ENCODE measurements at regions not wholly inside any gene's neighbourhood (a gene's known extent, or its start where the extent isn't known, plus 50 kb on each side); places are given as distances from the start of the nearest gene placed in this dataset.

DNA sequence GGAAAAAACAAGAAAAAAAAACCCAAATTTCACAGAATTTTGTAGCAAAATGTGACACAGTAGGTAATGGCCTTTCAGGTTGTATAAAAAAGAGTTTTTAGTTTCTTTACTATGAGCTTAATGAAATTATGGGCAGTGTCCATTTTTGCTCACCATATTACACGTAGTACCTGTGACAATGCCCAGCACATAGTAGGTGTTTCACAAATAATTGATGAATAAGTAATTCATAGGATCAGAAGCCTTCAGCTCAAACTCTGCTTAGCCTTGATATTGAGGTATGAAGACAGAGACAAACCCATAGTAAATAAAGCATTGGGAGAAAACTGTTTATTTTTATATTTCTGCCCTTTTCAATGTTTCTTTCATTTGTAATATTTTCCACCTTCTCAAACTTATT is 97.2 kb downstream of the LHX9 start:
- FAIRE-seq (no peak), ATAC-seq (no peak), DNase-seq (ENCODE audit: extremely low read depth in 1 of 4, low spot score in 3 of 4) (no peak)
- 0 out of 2 replicates have a peak, but pooled peaks have one; percentile 51 for TF ChIP-seq ZKSCAN1 (IDR thresholded peaks at IDR 0.05; ENCODE audit: low read depth, low read length)
- TF ChIP-seq KLF16 (IDR thresholded peaks at IDR 0.05) = no peak
- TF ChIP-seq ETV5 (CRISPR knock-in tag; IDR thresholded peaks at IDR 0.05; ENCODE audit: low read depth) = no peak
- TF ChIP-seq, protein P1, sequence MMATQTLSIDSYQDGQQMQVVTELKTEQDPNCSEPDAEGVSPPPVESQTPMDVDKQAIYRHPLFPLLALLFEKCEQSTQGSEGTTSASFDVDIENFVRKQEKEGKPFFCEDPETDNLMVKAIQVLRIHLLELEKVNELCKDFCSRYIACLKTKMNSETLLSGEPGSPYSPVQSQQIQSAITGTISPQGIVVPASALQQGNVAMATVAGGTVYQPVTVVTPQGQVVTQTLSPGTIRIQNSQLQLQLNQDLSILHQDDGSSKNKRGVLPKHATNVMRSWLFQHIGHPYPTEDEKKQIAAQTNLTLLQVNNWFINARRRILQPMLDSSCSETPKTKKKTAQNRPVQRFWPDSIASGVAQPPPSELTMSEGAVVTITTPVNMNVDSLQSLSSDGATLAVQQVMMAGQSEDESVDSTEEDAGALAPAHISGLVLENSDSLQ (IDR thresholded peaks at IDR 0.05) = no peak
- no peak for TF ChIP-seq BCOR (IDR thresholded peaks at IDR 0.05)
- no peak for TF ChIP-seq SMC3 (conservative IDR thresholded peaks at IDR 0.05; ENCODE audit: insufficient read depth, low read depth, low read length)
- TF ChIP-seq, protein P2, sequence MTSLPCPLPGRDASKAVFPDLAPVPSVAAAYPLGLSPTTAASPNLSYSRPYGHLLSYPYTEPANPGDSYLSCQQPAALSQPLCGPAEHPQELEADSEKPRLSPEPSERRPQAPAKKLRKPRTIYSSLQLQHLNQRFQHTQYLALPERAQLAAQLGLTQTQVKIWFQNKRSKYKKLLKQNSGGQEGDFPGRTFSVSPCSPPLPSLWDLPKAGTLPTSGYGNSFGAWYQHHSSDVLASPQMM (CRISPR knock-in tag; IDR thresholded peaks at IDR 0.05) = no peak
- 0% methylated on average over 1 of the region's 1 CpG for WGBS (ENCODE audit: insufficient coverage, low coverage, missing lambda C conversion rate)
- intact Hi-C loops (cut with micrococcal nuclease) (no loop called here), in situ Hi-C loops (cut with MboI) (no loop called here)
- no TSS peak for BruUV-seq (replicated peaks)
- no peak overlapping the region for H3K4me3 ChIP-seq
- CTCF ChIA-PET (ENCODE audit: low intra/inter-chr PET ratio) = no interaction called here
- H3K9me3 ChIP-seq (replicated peaks; ENCODE audit: control insufficient read depth, insufficient read depth, low read depth, low read length) = no peaks in the 10 kb centered on the region; the same call in 1 of the 2 replicates
- H3K9me1 ChIP-seq (ENCODE audit: control insufficient read depth, insufficient read depth, low read length) = no peaks in the 10 kb centered on the region
- H3K9ac ChIP-seq (ENCODE audit: insufficient read depth in 1 of 2, low read depth in 2 of 2, low read length in 2 of 2) = no peak overlapping the region
- H3K36me3 ChIP-seq (ENCODE audit: control insufficient read depth, insufficient read depth, low read length) = no peaks in the 10 kb centered on the region
- no peak overlapping the region for H3K27ac ChIP-seq (ENCODE audit: extremely low read depth, low read depth, low read length)
- H3K4me2 ChIP-seq (ENCODE audit: insufficient read depth, low read length) = no peak overlapping the region
- no peaks in the 10 kb centered on the region for H3K79me2 ChIP-seq (ENCODE audit: control insufficient read depth, insufficient read depth, low read length)
- POLR2A ChIA-PET = interaction anchor here (1.0 kb wide), 1 partner anchor 18 kb away, joined by 3 read pairs; no protein-coding TSS in a partner anchor
- no peaks in the 10 kb centered on the region for H4K20me1 ChIP-seq (replicated peaks; ENCODE audit: control insufficient read depth, insufficient read depth, low read length)
- no peaks in the 10 kb centered on the region for H3K27me3 ChIP-seq (ENCODE audit: control insufficient read depth in 2 of 2, insufficient read depth in 2 of 2, low read length in 2 of 2)
- H3K4me1 ChIP-seq (replicated peaks in 1 of 2; ENCODE audit: control insufficient read depth in 2 of 2, insufficient read depth in 2 of 2, low read length in 2 of 2) = no peaks in the 10 kb centered on the region
- H2AFZ ChIP-seq (ENCODE audit: low read depth, low read length) = no peak overlapping the region

Measured in K562 (cell line).